Suprapubic skin (tissue), 4 donors: ENCODE measurements at regions not wholly inside any gene's neighbourhood (a gene's known extent, or its start where the extent isn't known, plus 50 kb on each side); places are given as distances from the start of the nearest gene placed in this dataset.

Source experiments
- DNase-seq, 2 donors: peaks; one replicate each; pipeline ENCODE4 v3.0.0-alpha.2; 2019; ENCODE audit warnings: low spot score in 2 of 2
- H3K27ac ChIP-seq: fragments of 200-600 bp; sonication (generic); one replicate; pipeline ENCODE4 v1.5.1; 2019
- H3K27me3 ChIP-seq: fragments of 200-600 bp; sonication (generic); one replicate; pipeline ENCODE4 v1.5.1; 2019
- H3K36me3 ChIP-seq: fragments of 200-600 bp; sonication (generic); one replicate; pipeline ENCODE4 v1.5.1; 2019
- H3K4me1 ChIP-seq: fragments of 200-600 bp; sonication (generic); one replicate; pipeline ENCODE4 v1.5.1; 2019
- H3K4me3 ChIP-seq: fragments of 200-600 bp; sonication (generic); one replicate; pipeline ENCODE4 v1.5.1; 2019; ENCODE audit warnings: mild to moderate bottlenecking
- H3K9me3 ChIP-seq: fragments of 200-600 bp; sonication (generic); one replicate; pipeline ENCODE4 v1.5.1; 2019
- CTCF ChIP-seq, 2 donors: fragments of 200-600 bp in 1 of 2; fragments of 450-650 bp in 1 of 2; sonication (generic) in 1 of 2; IDR thresholded peaks; one replicate each; pipeline ENCODE4 v1.5.1; 2016 to 2019; ENCODE audit warnings: antibody characterized with exemption in 2 of 2, mild to moderate bottlenecking in 1 of 2, moderate library complexity in 1 of 2
- EP300 ChIP-seq: sonication (generic); formaldehyde crosslinking; IDR thresholded peaks from one replicate; pipeline ENCODE4 v1.6.1; 2017; ENCODE audit warnings: antibody characterized with exemption
- POLR2A ChIP-seq, 2 donors: fragments of 450-650 bp; IDR thresholded peaks; one replicate each; pipeline ENCODE4 v1.6.1; 2017; ENCODE audit warnings: antibody characterized with exemption in 2 of 2, mild to moderate bottlenecking in 2 of 2, moderate library complexity in 2 of 2
- POLR2AphosphoS5 ChIP-seq, 3 donors: sonication (generic); formaldehyde crosslinking; IDR thresholded peaks; one replicate each; pipeline ENCODE4 v1.6.1; 2017; ENCODE audit warnings: antibody characterized with exemption in 3 of 3
- WGBS: methylation state at CpG from one replicate; pipeline ENCODE4 v1.1.5; 2018; 5-methylcytosine and 5-hydroxymethylcytosine counted together

- Histone ChIP-seq H3K4me1 (no peaks in the 10 kb centered on the region), H3K27ac (no peak overlapping the region), H3K36me3 (no peaks in the 10 kb centered on the region), H3K4me3 (no peak overlapping the region), H3K27me3 (no peaks in the 10 kb centered on the region), H3K9me3 (no peaks in the 10 kb centered on the region)
- 67% methylated on average over 2 of the region's 2 CpGs for WGBS
- no peak for DNase-seq
- TF ChIP-seq POLR2A (IDR thresholded peaks at IDR 0.05) = no peak
- no peak for TF ChIP-seq CTCF (IDR thresholded peaks at IDR 0.05)
- TF ChIP-seq EP300 = no peak
- no peak for TF ChIP-seq POLR2AphosphoS5 (IDR thresholded peaks at IDR 0.05)
Observed at GRCh38 chr18:51401912-51402311, 204.4 kb upstream of the MEX3C start.

- 32% methylated on average over 2 of the region's 2 CpGs for WGBS
- no peaks in the 10 kb centered on the region for H3K36me3 ChIP-seq
- H3K4me1 ChIP-seq = no peaks in the 10 kb centered on the region
- H3K27me3 ChIP-seq = no peaks in the 10 kb centered on the region
- TF ChIP-seq EP300 = no peak
- TF ChIP-seq POLR2AphosphoS5 (IDR thresholded peaks at IDR 0.05) = no peak
- TF ChIP-seq POLR2A (IDR thresholded peaks at IDR 0.05) = no peak
- no peak for TF ChIP-seq CTCF (IDR thresholded peaks at IDR 0.05)
- no peaks in the 10 kb centered on the region for H3K9me3 ChIP-seq
- no peak overlapping the region for H3K27ac ChIP-seq
- no peak for DNase-seq
- no peak overlapping the region for H3K4me3 ChIP-seq
Observed at GRCh38 chr18:51404620-51405019, 207.1 kb upstream of the MEX3C start.

GRCh38 chr18:51405683-51406477 is 208.4 kb upstream of the MEX3C start:
- TF ChIP-seq CTCF (IDR thresholded peaks at IDR 0.05) = no peak
- TF ChIP-seq EP300 = no peak
- no peak for TF ChIP-seq POLR2AphosphoS5 (IDR thresholded peaks at IDR 0.05)
- no peak for TF ChIP-seq POLR2A (IDR thresholded peaks at IDR 0.05)
- DNase-seq = no peak
- WGBS = 78% methylated on average over 4 of the region's 4 CpGs
- Histone ChIP-seq H3K27ac (no peak overlapping the region), H3K9me3 (no peaks in the 10 kb centered on the region), H3K27me3 (no peaks in the 10 kb centered on the region), H3K36me3 (no peaks in the 10 kb centered on the region), H3K4me3 (no peak overlapping the region), H3K4me1 (no peaks in the 10 kb centered on the region)

GRCh38 chr18:51417643-51418483 is 220.4 kb upstream of the MEX3C start:
- Histone ChIP-seq H3K9me3 (no peaks in the 10 kb centered on the region), H3K27me3 (no peaks in the 10 kb centered on the region), H3K4me1 (no peaks in the 10 kb centered on the region), H3K36me3 (no peaks in the 10 kb centered on the region), H3K27ac (no peak overlapping the region), H3K4me3 (no peak overlapping the region)
- TF ChIP-seq CTCF (IDR thresholded peaks at IDR 0.05) (no peak), EP300 (no peak), POLR2A (IDR thresholded peaks at IDR 0.05) (no peak), POLR2AphosphoS5 (IDR thresholded peaks at IDR 0.05) (no peak)
- no peak for DNase-seq
- 76% methylated on average over 8 of the region's 8 CpGs for WGBS

GRCh38 chr18:51425475-51425874 is 228.0 kb upstream of the MEX3C start:
- Histone ChIP-seq H3K9me3 (no peaks in the 10 kb centered on the region), H3K4me3 (no peak overlapping the region), H3K36me3 (no peaks in the 10 kb centered on the region), H3K27me3 (no peaks in the 10 kb centered on the region), H3K4me1 (no peaks in the 10 kb centered on the region), H3K27ac (no peak overlapping the region)
- no peak for DNase-seq
- TF ChIP-seq EP300 = no peak
- no peak for TF ChIP-seq CTCF (IDR thresholded peaks at IDR 0.05)
- no peak for TF ChIP-seq POLR2AphosphoS5 (IDR thresholded peaks at IDR 0.05)
- no peak for TF ChIP-seq POLR2A (IDR thresholded peaks at IDR 0.05)
- 74% methylated on average over 6 of the region's 6 CpGs for WGBS
